ENCODE measurements at regions not wholly inside any gene's neighbourhood (a gene's known extent, or its start where the extent isn't known, plus 50 kb on each side); places are given as distances from the start of the nearest gene placed in this dataset.
A peak's percentile ranks its signal among the peaks of the same experiment; 100 is the strongest.

DNA sequence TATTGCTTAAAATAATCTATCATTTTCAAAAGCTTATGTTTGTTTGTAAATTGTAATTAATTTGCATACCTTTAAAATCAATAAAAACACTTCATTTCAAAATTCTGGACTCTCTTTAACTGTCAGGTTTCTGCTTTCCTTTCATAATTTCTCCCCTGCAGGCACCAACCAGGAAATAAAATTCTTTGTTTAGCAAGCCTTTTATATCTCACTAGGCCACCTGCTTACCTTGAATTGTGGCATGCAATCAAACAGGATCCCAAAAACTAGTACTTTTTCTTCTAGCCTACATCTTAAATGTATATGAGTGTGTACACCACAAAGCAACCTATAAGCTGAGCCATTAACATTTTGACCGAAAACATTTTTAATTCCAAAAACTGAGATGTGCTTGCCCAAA lies 233.1 kb downstream of the NR4A2 start:
- TF ChIP-seq POLR2A (IDR thresholded peaks at IDR 0.05; ENCODE audit: low read depth, low read length), result no peak
- DNase-seq (ENCODE audit: insufficient read length, low spot score), result no peak
- no peak for FAIRE-seq

DNA sequence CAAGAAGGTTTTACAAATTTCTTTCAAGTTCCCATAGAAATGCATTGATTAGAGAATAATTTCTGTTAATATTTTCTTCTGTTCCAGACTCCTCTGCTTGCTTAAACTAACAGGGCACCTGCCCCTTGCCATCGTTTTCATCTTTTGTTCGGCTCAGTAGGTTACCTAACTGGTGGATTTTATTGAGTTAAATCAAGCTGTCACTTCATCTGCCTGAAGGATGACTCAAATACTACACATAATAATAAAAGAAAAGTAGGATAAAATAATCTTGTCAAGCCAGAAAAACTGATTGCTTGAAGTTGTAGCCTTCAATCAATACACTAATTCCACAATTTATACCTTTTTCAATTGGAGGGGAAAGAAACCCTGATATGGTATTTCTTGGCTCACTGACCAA lies 234.0 kb downstream of the NR4A2 start:
- no peak for TF ChIP-seq POLR2A (IDR thresholded peaks at IDR 0.05; ENCODE audit: low read depth, low read length)
- DNase-seq (ENCODE audit: insufficient read length, low spot score) (no peak), FAIRE-seq (no peak)

DNA sequence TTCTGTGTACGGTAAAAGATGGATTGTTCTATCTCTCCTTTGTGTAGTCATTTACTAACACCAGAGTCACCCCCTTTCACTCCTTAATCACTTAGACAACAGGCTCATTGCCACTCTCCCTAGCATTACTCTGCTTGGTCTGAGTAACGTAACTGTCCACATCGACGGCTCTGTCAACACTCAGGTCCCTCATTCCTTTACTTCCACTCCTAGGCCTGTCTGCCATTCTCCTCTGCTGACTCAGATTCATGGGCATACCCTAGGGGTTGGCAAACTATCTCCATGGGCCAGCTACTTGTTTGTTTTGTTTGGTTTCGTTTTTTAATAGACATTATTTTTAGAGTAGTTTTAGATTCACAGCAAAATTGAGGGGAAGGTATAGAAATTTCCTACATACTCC lies 243.9 kb downstream of the NR4A2 start:
- FAIRE-seq (no peak), DNase-seq (ENCODE audit: insufficient read length, low spot score) (no peak)
- no peak for TF ChIP-seq POLR2A (IDR thresholded peaks at IDR 0.05; ENCODE audit: low read depth, low read length)

DNA sequence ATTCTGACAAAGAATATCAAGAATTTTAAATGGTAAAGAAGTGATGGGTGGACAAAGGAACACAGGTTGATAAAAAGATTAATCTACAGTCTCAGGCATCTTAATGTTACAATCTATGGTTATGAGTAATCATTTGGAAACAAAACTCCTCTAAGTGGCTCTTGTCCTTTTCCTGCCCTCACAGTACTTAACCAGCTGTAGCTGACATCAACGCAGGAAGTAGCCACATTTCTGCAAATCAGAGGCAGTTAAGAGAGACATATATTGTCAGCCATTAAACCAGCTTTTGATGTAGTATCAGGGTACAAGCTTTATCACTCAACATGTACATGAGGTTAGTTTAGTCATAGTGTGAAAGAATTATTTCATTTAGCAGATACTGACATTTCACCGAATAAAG lies 244.6 kb downstream of the NR4A2 start:
- FAIRE-seq (peak; percentile 91), DNase-seq (ENCODE audit: insufficient read length, low spot score) (no peak)
- TF ChIP-seq POLR2A (IDR thresholded peaks at IDR 0.05; ENCODE audit: low read depth, low read length), result no peak

DNA sequence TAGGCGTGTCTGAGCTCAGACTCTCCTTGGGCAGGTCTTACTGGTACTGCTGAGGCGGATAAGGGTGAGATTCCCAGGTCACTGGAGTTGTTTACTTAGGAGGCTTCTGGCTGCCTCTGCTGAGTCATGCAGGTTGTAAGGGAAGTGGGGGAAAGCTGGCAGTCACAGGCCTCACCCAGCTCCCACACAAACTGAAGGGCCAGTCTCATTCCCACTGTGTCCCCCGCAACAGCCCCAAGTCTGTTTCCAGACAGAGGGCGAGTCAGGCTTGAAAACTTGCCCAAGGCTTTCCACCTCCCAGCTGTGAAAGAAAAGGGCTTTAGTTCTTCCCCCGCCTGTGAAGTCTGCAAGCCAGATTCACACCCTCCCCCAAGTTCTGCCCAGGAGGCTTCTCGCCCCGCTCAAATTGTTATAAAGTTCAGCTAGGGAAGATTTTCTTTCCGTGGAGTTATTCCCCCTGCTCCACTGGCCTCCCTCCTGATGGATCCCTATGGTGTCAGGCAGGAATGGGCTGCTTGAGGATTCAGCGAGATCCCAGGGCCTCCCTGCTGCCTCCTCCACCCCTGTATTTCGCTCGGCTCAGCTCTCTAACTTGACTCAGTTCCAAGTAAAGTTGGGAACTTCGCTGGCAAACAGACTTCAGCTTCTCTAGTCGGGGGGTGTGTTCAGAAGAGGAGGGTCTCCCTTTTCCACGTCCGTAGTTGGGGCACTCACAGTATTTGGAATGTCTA lies 248.6 kb downstream of the NR4A2 start:
- peak; percentile 13; the same call in 1 of the 2 replicates for TF ChIP-seq POLR2A (IDR thresholded peaks at IDR 0.05; ENCODE audit: low read depth, low read length)
- peak; percentile 55 for FAIRE-seq
- no peak for DNase-seq (ENCODE audit: insufficient read length, low spot score)

DNA sequence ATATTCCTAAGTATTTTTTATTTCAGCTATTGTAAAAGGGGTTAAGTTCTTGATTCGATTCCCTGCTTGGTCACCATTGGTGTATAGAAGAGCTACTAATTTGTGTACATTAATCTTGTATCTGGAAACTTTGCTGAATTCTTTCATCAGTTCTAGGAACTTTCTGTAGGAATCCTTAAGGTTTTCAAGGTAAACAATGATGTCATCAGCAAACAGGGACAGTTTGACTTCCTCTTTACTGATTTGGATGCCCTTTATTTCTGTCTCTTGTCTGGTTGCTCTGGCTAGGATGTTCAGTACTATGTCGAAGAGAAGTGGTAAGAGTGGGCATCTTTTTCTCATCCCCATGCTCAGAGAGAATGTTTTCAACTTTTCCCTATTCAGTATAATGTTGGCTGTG lies 252.7 kb downstream of the NR4A2 start:
- FAIRE-seq, result no peak
- TF ChIP-seq POLR2A (IDR thresholded peaks at IDR 0.05; ENCODE audit: low read depth, low read length), result no peak
- DNase-seq (ENCODE audit: insufficient read length, low spot score), result no peak

DNA sequence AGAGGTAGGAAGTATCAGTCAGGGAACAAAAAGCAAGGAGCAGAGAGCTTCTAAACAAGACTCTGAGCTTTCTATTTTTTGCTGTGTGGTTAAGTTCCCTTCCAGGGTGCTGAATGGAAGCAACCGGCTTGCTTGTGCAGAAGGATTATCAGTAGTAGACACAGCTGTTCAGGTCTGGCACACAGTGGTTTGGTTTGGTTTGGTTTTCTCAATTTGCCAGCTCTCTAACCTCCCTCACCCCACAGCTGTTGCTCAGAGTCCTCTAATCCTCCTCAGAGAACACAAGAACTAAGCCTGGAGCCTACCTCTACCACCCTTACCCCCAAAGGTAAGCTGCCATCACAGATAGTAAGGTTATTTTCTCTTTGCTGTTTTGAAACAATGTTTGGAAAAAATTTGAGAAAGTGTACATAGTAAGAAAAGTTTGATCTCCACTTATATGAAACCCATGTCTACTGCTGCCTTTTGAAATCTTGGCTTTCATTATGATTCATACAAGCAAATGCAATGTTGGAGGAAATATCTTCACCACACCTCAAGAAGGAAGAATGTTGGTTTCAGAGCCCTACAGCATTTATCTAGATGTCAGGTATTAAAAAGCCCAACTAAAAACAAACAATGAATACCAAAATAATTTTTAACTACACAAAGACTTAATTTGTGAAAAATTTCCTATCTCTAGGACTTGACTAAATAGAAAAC lies 255.3 kb downstream of the NR4A2 start:
- DNase-seq (ENCODE audit: insufficient read length, low spot score) (no peak), FAIRE-seq (no peak)
- no peak for TF ChIP-seq POLR2A (IDR thresholded peaks at IDR 0.05; ENCODE audit: low read depth, low read length)

DNA sequence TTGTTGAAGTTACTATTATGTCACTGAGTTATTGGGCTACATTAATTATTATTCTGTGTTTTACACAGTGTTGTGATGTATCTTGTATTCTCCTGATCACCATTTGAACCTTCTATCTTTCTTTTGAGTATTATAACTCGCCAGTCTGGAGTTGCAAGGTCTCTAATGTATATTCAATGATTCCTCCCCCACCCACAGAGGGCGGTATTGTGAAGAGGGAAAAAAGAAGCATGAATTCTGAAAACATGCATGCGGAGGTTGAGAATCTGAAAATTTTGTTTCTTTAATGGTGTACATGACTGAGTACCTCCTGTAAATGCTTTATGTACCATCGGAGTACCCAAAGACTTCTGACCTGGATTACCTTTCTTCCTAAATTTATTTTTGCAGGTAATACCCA lies 266.6 kb downstream of the NR4A2 start:
- TF ChIP-seq POLR2A (IDR thresholded peaks at IDR 0.05; ENCODE audit: low read depth, low read length), result no peak
- FAIRE-seq (no peak), DNase-seq (ENCODE audit: insufficient read length, low spot score) (no peak)

DNA sequence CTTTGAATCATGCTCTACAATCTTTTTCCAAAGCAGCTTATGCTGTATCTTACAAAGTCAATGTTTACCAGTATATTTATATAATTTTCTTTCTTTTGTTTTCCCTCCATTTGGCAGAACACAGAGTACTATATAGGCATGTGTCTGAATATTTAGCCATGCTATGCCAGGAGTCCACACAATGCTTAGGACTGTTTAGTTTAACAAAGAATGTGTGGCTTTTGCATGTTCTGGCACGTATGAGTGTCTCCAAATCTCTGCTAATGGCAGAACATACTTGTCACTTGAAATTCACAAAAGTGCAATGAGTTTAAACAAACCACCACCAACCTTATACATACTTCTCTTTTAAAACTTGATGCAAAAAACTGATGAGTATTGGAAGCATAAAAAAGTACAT lies 268.0 kb downstream of the NR4A2 start:
- DNase-seq (ENCODE audit: insufficient read length, low spot score), result no peak
- TF ChIP-seq POLR2A (IDR thresholded peaks at IDR 0.05; ENCODE audit: low read depth, low read length), result no peak
- no peak for FAIRE-seq

DNA sequence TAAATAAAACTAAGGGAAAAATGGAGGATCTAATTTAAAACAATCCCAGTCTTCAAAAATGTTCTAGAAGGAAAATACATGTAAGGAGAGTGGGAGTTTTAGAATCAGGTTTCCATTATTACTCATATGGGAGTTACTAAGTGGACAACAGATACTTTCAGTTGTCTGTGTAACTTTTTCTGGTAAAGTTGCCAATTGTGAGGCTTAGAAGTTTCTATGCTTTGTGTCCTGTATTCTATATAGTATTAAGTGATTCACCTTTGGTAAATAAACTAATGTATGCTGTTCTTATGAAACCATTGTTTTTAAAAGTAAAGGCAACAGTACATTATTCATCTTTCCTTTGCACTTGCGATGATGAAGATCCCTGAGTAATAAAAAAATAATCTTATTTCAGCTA lies 274.9 kb downstream of the NR4A2 start:
- TF ChIP-seq POLR2A (IDR thresholded peaks at IDR 0.05; ENCODE audit: low read depth, low read length), result no peak
- no peak for DNase-seq (ENCODE audit: insufficient read length, low spot score)
- no peak for FAIRE-seq

DNA sequence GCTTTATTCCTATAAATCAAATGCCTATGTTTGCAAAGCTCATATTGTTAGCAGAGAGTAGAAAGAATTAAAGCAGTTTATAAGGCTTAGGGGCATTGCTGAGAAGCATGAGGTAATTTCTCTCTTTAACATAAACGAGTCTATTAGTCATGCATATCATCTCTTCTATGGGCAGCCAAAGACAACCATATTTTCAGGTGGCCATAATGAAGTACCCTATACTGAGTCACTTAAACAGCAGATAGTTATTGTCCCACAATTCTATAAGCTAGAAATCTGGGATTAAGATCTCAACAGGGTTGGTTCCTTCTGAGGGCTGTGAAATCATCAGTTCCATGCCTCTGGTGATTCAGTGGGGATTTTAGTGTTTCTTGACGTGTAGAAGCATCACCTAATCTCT lies 277.5 kb downstream of the NR4A2 start:
- TF ChIP-seq POLR2A (IDR thresholded peaks at IDR 0.05; ENCODE audit: low read depth, low read length), result no peak
- DNase-seq (ENCODE audit: insufficient read length, low spot score) (no peak), FAIRE-seq (no peak)

DNA sequence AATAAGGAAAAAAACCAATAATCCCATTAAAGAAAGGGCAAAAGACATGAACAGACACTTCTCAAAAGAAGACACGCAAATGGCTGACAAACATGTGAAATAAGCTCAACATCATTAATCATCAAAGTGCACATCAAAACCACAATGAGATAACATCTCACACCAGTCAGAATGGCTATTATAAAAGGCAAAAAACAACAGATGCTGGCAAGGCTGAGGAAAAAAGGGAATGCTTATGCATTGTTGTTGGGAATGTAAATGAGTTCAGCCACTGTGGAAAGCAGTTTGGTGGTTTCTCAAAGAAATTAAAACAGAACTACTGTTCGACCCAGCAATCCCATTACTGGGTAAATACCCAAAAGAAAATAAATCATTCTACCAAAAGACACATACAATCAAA lies 285.6 kb downstream of the NR4A2 start:
- FAIRE-seq (no peak), DNase-seq (ENCODE audit: insufficient read length, low spot score) (no peak)
- no peak for TF ChIP-seq POLR2A (IDR thresholded peaks at IDR 0.05; ENCODE audit: low read depth, low read length)

DNA sequence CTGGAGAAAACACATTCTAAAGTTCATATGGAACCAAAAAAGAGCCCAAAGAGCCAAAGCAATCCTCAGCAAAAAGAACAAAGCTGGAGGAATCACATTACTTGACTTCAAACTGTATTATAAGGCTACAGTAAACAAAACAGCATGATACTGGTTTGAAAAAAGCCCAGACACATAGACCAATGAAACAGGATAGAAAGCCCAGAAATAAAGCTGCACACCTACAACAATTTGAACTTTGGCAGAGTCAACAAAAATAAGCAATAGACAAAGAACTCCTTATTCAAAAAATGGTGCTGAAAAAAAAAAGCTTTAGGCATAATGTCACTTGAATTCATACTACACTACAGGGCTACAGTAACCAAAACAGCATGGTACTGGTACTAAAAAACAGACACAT lies 289.6 kb downstream of the NR4A2 start:
- no peak for FAIRE-seq
- DNase-seq (ENCODE audit: insufficient read length, low spot score), result no peak
- no peak for TF ChIP-seq POLR2A (IDR thresholded peaks at IDR 0.05; ENCODE audit: low read depth, low read length)

DNA sequence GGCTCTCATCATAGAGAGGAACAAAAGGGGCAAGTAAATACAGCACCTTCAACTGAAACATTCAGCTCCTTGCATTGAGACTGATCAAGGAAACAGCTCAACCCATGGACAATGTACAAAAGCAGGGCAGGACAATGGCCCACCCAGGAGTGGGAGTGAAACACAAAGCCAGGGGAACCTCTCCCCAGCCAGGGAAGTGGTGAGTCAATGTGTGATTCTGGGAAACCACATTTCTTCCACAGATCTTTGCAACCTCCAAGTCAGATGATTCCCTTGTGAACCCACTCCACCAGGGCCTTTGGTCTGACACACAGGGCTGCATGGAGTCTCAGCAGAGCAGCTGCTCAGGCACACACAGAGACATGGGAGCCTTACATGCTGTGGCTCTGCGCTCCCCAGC lies 294.5 kb downstream of the NR4A2 start:
- no peak for TF ChIP-seq POLR2A (IDR thresholded peaks at IDR 0.05; ENCODE audit: low read depth, low read length)
- no peak for DNase-seq (ENCODE audit: insufficient read length, low spot score)
- FAIRE-seq, result no peak

DNA sequence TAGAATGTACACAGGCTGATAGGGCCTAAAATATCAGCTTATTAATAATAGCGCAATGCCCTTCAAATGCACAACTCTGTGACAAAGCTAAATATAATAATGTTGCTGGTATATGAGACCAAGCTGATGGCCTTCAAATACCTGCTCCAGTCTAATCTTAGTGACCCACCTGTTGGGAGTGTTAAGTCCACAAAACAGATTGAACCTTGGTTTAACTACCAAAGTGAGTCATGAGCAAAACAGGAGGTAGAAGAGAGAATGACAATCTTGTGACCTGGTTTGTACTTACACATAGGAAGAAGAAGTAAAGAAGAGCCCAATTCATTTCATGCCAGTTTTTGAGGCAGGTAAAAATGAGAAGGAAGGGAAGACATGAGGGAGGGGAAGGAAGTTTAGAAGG lies 295.0 kb downstream of the NR4A2 start:
- DNase-seq (ENCODE audit: insufficient read length, low spot score) (no peak), FAIRE-seq (no peak)
- TF ChIP-seq POLR2A (IDR thresholded peaks at IDR 0.05; ENCODE audit: low read depth, low read length), result no peak
